MG63 (cell line): ENCODE measurements at regions not wholly inside any gene's neighbourhood (a gene's known extent, or its start where the extent isn't known, plus 50 kb on each side); places are given as distances from the start of the nearest gene placed in this dataset.

Source experiments
- DNase-seq: peaks from one replicate; pipeline ENCODE4 v3.0.0-alpha.2; 2020
- H3K27me3 ChIP-seq: fragments of 250-450 bp; sonication (Bioruptor Pico); 2 replicates; pipeline ENCODE4 v1.5.1; 2020; ENCODE audit warnings: mild to moderate bottlenecking, moderate library complexity
- H3K36me3 ChIP-seq: fragments of 250-450 bp; sonication (Bioruptor Pico); 2 replicates; pipeline ENCODE4 v1.5.1; 2020; ENCODE audit warnings: mild to moderate bottlenecking, moderate library complexity
- H3K4me3 ChIP-seq: fragments of 250-450 bp; sonication (Bioruptor Pico); 2 replicates; pipeline ENCODE4 v1.5.1; 2020; ENCODE audit warnings: mild to moderate bottlenecking, moderate library complexity
- H3K9me3 ChIP-seq: fragments of 250-450 bp; sonication (Bioruptor Pico); 2 replicates; pipeline ENCODE4 v1.5.1; 2020; ENCODE audit warnings: mild to moderate bottlenecking, moderate library complexity

- Histone ChIP-seq H3K36me3 (no peaks in the 10 kb centered on the region), H3K27me3 (no peaks in the 10 kb centered on the region), H3K9me3 (no peaks in the 10 kb centered on the region), H3K4me3 (no peak overlapping the region)
- DNase-seq, result no peak
These were observed 492.9 kb upstream of the ANO3 start for GRCh38 chr11:25838918-25839625.

GRCh38 chr11:25844811-25845210 is 487.1 kb upstream of the ANO3 start:
- H3K36me3 ChIP-seq, result no peaks in the 10 kb centered on the region
- no peak for DNase-seq
- H3K27me3 ChIP-seq, result no peaks in the 10 kb centered on the region
- no peaks in the 10 kb centered on the region for H3K9me3 ChIP-seq
- H3K4me3 ChIP-seq, result no peak overlapping the region

- Histone ChIP-seq H3K9me3 (no peaks in the 10 kb centered on the region), H3K27me3 (no peaks in the 10 kb centered on the region), H3K4me3 (no peak overlapping the region), H3K36me3 (no peaks in the 10 kb centered on the region)
- DNase-seq, result no peak
These were observed 476.0 kb upstream of the ANO3 start for GRCh38 chr11:25855916-25856315.

GRCh38 chr11:25859776-25860175 is 472.2 kb upstream of the ANO3 start:
- no peak for DNase-seq
- Histone ChIP-seq H3K4me3 (no peak overlapping the region), H3K9me3 (no peaks in the 10 kb centered on the region), H3K36me3 (no peaks in the 10 kb centered on the region), H3K27me3 (no peaks in the 10 kb centered on the region)

GRCh38 chr11:25860677-25861450 is 471.1 kb upstream of the ANO3 start:
- no peaks in the 10 kb centered on the region for H3K9me3 ChIP-seq
- H3K4me3 ChIP-seq, result no peak overlapping the region
- DNase-seq, result no peak
- H3K27me3 ChIP-seq, result no peaks in the 10 kb centered on the region
- no peaks in the 10 kb centered on the region for H3K36me3 ChIP-seq

GRCh38 chr11:25862159-25862558 is 469.8 kb upstream of the ANO3 start:
- Histone ChIP-seq H3K4me3 (no peak overlapping the region), H3K27me3 (no peaks in the 10 kb centered on the region), H3K9me3 (no peaks in the 10 kb centered on the region), H3K36me3 (no peaks in the 10 kb centered on the region)
- no peak for DNase-seq

GRCh38 chr11:25863986-25864385 is 467.9 kb upstream of the ANO3 start:
- H3K4me3 ChIP-seq, result no peak overlapping the region
- H3K9me3 ChIP-seq, result no peaks in the 10 kb centered on the region
- DNase-seq, result no peak
- no peaks in the 10 kb centered on the region for H3K36me3 ChIP-seq
- H3K27me3 ChIP-seq, result no peaks in the 10 kb centered on the region

GRCh38 chr11:25876456-25876965 is 455.4 kb upstream of the ANO3 start:
- H3K36me3 ChIP-seq, result no peaks in the 10 kb centered on the region
- no peak overlapping the region for H3K4me3 ChIP-seq
- no peak for DNase-seq
- no peaks in the 10 kb centered on the region for H3K9me3 ChIP-seq
- H3K27me3 ChIP-seq, result no peaks in the 10 kb centered on the region

GRCh38 chr11:25886036-25886435 is 445.9 kb upstream of the ANO3 start:
- Histone ChIP-seq H3K4me3 (no peak overlapping the region), H3K9me3 (no peaks in the 10 kb centered on the region), H3K27me3 (no peaks in the 10 kb centered on the region), H3K36me3 (no peaks in the 10 kb centered on the region)
- no peak for DNase-seq

GRCh38 chr11:25890626-25891260 is 441.2 kb upstream of the ANO3 start:
- no peaks in the 10 kb centered on the region for H3K27me3 ChIP-seq
- no peak overlapping the region for H3K4me3 ChIP-seq
- no peak for DNase-seq
- no peaks in the 10 kb centered on the region for H3K36me3 ChIP-seq
- H3K9me3 ChIP-seq, result no peaks in the 10 kb centered on the region

- no peak for DNase-seq
- Histone ChIP-seq H3K27me3 (no peaks in the 10 kb centered on the region), H3K36me3 (no peaks in the 10 kb centered on the region), H3K4me3 (no peak overlapping the region), H3K9me3 (no peaks in the 10 kb centered on the region)
These were observed 440.0 kb upstream of the ANO3 start for GRCh38 chr11:25891960-25892359.

- no peaks in the 10 kb centered on the region for H3K9me3 ChIP-seq
- H3K4me3 ChIP-seq, result no peak overlapping the region
- no peak for DNase-seq
- no peaks in the 10 kb centered on the region for H3K27me3 ChIP-seq
- no peaks in the 10 kb centered on the region for H3K36me3 ChIP-seq
These were observed 432.2 kb upstream of the ANO3 start for GRCh38 chr11:25899617-25900160.

- no peak for DNase-seq
- no peaks in the 10 kb centered on the region for H3K9me3 ChIP-seq
- H3K36me3 ChIP-seq, result no peaks in the 10 kb centered on the region
These were observed 431.1 kb upstream of the ANO3 start for GRCh38 chr11:25900814-25901213.

GRCh38 chr11:25901415-25901814 is 430.5 kb upstream of the ANO3 start:
- Histone ChIP-seq H3K9me3 (no peaks in the 10 kb centered on the region), H3K36me3 (no peaks in the 10 kb centered on the region), H3K27me3 (no peaks in the 10 kb centered on the region), H3K4me3 (no peak overlapping the region)
- DNase-seq, result no peak

More at GRCh38 chr11:25900814-25901213, 431.1 kb upstream of the ANO3 start:
- Histone ChIP-seq H3K4me3 (no peak overlapping the region), H3K27me3 (no peaks in the 10 kb centered on the region)

- Histone ChIP-seq H3K4me3 (no peak overlapping the region), H3K36me3 (no peaks in the 10 kb centered on the region), H3K27me3 (no peaks in the 10 kb centered on the region), H3K9me3 (no peaks in the 10 kb centered on the region)
- DNase-seq, result no peak
These were observed 429.5 kb upstream of the ANO3 start for GRCh38 chr11:25902476-25902875.

- DNase-seq, result no peak
- H3K27me3 ChIP-seq, result no peaks in the 10 kb centered on the region
- H3K36me3 ChIP-seq, result no peaks in the 10 kb centered on the region
- no peaks in the 10 kb centered on the region for H3K9me3 ChIP-seq
- no peak overlapping the region for H3K4me3 ChIP-seq
These were observed 423.2 kb upstream of the ANO3 start for GRCh38 chr11:25908726-25909125.

GRCh38 chr11:25910086-25910485 is 421.8 kb upstream of the ANO3 start:
- DNase-seq, result no peak
- H3K4me3 ChIP-seq, result no peak overlapping the region
- H3K9me3 ChIP-seq, result no peaks in the 10 kb centered on the region
- H3K27me3 ChIP-seq, result no peaks in the 10 kb centered on the region
- H3K36me3 ChIP-seq, result no peaks in the 10 kb centered on the region
